ENCODE measurements at regions not wholly inside any gene's neighbourhood (a gene's known extent, or its start where the extent isn't known, plus 50 kb on each side); places are given as distances from the start of the nearest gene placed in this dataset.

DNA sequence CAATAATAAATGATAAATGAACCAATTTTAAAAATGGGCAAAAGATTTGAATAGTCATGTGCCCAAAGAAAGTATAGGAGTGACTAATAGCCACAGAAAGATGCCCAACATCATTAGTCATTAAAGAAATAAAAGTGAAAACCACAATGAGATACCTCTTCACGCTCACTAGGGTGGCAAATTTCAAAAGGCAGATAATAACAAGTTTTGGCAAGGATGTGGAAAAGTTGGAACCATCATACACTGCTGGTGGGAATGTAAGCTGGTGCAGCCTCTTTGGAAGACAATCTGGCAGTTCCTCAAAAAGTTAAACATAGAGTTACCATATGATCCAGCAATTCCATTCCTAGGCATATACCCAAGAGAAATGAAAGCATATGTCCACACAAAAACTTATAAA, 1819.8 kb downstream of the MAT2B start:
- no peak for TF ChIP-seq POLR2A (IDR thresholded peaks at IDR 0.05; ENCODE audit: low read length)
- no peak for TF ChIP-seq GATA1 (IDR thresholded peaks at IDR 0.05; ENCODE audit: low read depth, low read length)
